Uterus (tissue), 3 donors: ENCODE measurements at regions not wholly inside any gene's neighbourhood (a gene's known extent, or its start where the extent isn't known, plus 50 kb on each side); places are given as distances from the start of the nearest gene placed in this dataset.

Experiments used
- DNase-seq, 2 donors: peaks; one replicate each; pipeline ENCODE4 v3.0.0-alpha.2; 2019 to 2020
- H3K27ac ChIP-seq, 2 donors: fragments of 200-600 bp; sonication (generic); 1 replicate in 1 of 2; 2 replicates in 1 of 2; pipeline ENCODE4 v1.5.1; 2016 to 2018
- H3K27me3 ChIP-seq, 2 donors: fragments of 200-600 bp; sonication (generic); one replicate each; pipeline ENCODE4 v1.5.1; 2018 to 2019; ENCODE audit warnings: control low read depth in 1 of 2
- H3K36me3 ChIP-seq, 2 donors: fragments of 200-600 bp; sonication (generic); one replicate each; pipeline ENCODE4 v1.5.1; 2019; ENCODE audit warnings: control low read depth in 1 of 2
- H3K4me1 ChIP-seq, 2 donors: fragments of 200-600 bp; sonication (generic); one replicate each; pipeline ENCODE4 v1.5.1; 2018 to 2019; ENCODE audit warnings: control low read depth in 1 of 2
- H3K4me3 ChIP-seq, 2 donors: fragments of 200-600 bp; sonication (generic); 1 replicate in 1 of 2; 2 replicates in 1 of 2; pipeline ENCODE4 v1.5.1; 2018 to 2019; ENCODE audit warnings: mild to moderate bottlenecking in 1 of 2
- H3K9me3 ChIP-seq, 2 donors: fragments of 200-600 bp; sonication (generic); one replicate each; pipeline ENCODE4 v1.5.1; 2019; ENCODE audit warnings: control low read depth in 1 of 2
- POLR2A ChIP-seq, 2 donors: fragments of 450-650 bp; IDR thresholded peaks; one replicate each; pipeline ENCODE4 v1.6.1; 2016; ENCODE audit warnings: antibody characterized with exemption in 2 of 2, mild to moderate bottlenecking in 1 of 2, moderate library complexity in 1 of 2
- intact Hi-C: fragments of 100-400 bp; cut with DNase I; formaldehyde crosslinking; loops from one replicate; pipeline ENCODE4 v1.15.1; 2023; ENCODE audit warnings: low total_unique reads
- TF ChIP-seq, protein P1 (sequence below), 4 experiments: fragments of 200-600 bp in 2 of 4; fragments of 450-650 bp in 2 of 4; sonication (generic) in 2 of 4; IDR thresholded peaks; one replicate each; pipeline ENCODE4 v1.5.1; 2016 to 2019; ENCODE audit warnings: antibody characterized with exemption in 4 of 4, mild to moderate bottlenecking in 2 of 4, moderate library complexity in 1 of 4
- donor health status: DM: yes; HTN: yes; CAD: no.

DNA sequence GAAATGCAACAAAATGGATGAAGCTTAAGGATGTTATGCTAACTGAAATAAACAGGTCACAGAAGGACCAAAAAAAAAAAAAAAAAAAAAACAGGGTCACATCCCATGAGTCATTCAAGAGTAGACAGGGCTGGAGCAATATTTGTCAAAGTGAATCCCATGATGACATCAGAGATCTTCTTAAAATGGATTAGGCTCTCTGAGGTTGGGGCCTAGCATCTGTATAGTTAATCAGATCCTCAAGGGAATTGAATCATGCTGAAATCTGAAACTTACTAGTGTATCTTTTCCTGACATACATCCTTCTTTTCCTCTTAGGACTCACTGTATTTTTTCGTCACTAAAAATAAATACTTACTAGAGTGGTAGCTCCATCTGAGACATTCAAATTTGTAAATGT is 380.6 kb upstream of the NXPH2 start:
- no peaks in the 10 kb centered on the region for H3K4me1 ChIP-seq
- H3K36me3 ChIP-seq = no peaks in the 10 kb centered on the region
- DNase-seq = no peak

DNA sequence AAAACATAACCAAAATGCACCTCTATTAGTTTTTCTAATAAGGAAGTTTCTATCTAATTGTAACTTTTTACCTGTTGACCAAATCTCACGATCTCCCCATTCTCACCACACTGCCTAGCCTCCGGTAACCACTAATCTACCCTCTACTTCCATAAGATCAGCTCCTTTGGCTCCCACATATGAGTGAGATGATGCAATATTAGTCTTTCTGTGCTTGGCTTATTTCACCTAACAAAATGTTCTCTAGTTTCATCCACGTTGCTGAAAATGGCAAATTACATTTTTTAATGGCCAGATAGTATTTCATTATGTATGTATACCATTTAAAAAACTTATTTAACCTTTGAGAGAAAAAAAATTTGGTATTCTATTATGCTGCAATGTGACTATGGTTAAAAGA is 379.0 kb upstream of the NXPH2 start:
- Histone ChIP-seq H3K27me3 (no peaks in the 10 kb centered on the region), H3K4me3 (no peak overlapping the region), H3K36me3 (no peaks in the 10 kb centered on the region), H3K9me3 (no peaks in the 10 kb centered on the region), H3K27ac (no peak overlapping the region), H3K4me1 (no peaks in the 10 kb centered on the region)
- no peak for TF ChIP-seq POLR2A (IDR thresholded peaks at IDR 0.05)
- TF ChIP-seq, protein P1, sequence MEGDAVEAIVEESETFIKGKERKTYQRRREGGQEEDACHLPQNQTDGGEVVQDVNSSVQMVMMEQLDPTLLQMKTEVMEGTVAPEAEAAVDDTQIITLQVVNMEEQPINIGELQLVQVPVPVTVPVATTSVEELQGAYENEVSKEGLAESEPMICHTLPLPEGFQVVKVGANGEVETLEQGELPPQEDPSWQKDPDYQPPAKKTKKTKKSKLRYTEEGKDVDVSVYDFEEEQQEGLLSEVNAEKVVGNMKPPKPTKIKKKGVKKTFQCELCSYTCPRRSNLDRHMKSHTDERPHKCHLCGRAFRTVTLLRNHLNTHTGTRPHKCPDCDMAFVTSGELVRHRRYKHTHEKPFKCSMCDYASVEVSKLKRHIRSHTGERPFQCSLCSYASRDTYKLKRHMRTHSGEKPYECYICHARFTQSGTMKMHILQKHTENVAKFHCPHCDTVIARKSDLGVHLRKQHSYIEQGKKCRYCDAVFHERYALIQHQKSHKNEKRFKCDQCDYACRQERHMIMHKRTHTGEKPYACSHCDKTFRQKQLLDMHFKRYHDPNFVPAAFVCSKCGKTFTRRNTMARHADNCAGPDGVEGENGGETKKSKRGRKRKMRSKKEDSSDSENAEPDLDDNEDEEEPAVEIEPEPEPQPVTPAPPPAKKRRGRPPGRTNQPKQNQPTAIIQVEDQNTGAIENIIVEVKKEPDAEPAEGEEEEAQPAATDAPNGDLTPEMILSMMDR (IDR thresholded peaks at IDR 0.05) = no peak
- intact Hi-C loops = no loop called here
- no peak for DNase-seq

More for the DNA sequence above, 380.6 kb upstream of the NXPH2 start:
- TF ChIP-seq POLR2A (IDR thresholded peaks at IDR 0.05) = no peak
- TF ChIP-seq, protein P1 (IDR thresholded peaks at IDR 0.05) = no peak
- Histone ChIP-seq H3K27me3 (no peaks in the 10 kb centered on the region), H3K27ac (no peak overlapping the region), H3K9me3 (no peaks in the 10 kb centered on the region), H3K4me3 (no peak overlapping the region)
- intact Hi-C loops = no loop called here

DNA sequence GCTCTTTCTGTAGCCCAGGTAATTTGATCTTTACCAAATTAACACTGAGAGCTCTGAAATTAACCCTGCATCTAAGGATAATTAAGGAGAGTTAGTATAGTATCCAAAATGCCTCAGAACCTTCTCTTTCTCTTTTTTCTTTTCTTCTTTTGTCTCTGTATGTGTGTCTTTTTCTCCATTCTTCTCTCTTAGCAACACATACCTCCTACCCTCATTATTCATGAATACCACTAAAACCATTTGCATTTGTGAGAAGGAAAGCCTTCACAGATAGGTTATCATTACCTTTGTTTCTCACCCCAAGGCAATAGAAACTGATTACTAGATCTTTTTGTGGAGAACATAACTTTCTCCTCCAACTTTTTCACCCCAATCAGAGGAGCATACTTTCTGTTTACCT is 376.5 kb upstream of the NXPH2 start:
- Histone ChIP-seq H3K27ac (no peak overlapping the region), H3K36me3 (no peaks in the 10 kb centered on the region), H3K4me3 (no peak overlapping the region), H3K4me1 (no peaks in the 10 kb centered on the region), H3K9me3 (no peaks in the 10 kb centered on the region), H3K27me3 (no peaks in the 10 kb centered on the region)
- no peak for TF ChIP-seq POLR2A (IDR thresholded peaks at IDR 0.05)
- TF ChIP-seq, protein P1 (IDR thresholded peaks at IDR 0.05) = no peak
- DNase-seq = no peak
- intact Hi-C loops = no loop called here

DNA sequence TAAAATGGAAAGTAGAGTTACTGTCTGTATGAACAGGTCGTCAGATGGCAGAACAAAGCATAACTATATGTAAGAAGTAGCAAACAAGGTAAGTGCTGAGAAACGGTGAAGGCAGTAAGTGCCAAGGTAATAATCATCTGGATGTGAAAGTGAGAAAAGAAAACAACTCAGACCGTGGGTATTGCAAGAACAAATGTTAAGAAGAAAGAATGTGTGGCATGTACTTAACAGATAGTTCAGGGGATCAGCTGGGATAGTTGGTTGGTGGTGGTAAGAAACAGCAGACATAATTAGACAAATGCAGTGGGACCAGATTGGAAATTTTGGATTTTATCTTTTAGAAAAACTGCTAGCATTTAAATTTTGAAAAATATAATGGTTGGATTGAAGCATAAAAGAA is 375.8 kb upstream of the NXPH2 start:
- DNase-seq = no peak
- no peak for TF ChIP-seq POLR2A (IDR thresholded peaks at IDR 0.05)
- TF ChIP-seq, protein P1 (IDR thresholded peaks at IDR 0.05) = no peak
- H3K4me3 ChIP-seq = no peak overlapping the region
- no peaks in the 10 kb centered on the region for H3K36me3 ChIP-seq
- H3K9me3 ChIP-seq = no peaks in the 10 kb centered on the region
- no peaks in the 10 kb centered on the region for H3K27me3 ChIP-seq
- intact Hi-C loops = no loop called here
- no peaks in the 10 kb centered on the region for H3K4me1 ChIP-seq
- H3K27ac ChIP-seq = no peak overlapping the region

DNA sequence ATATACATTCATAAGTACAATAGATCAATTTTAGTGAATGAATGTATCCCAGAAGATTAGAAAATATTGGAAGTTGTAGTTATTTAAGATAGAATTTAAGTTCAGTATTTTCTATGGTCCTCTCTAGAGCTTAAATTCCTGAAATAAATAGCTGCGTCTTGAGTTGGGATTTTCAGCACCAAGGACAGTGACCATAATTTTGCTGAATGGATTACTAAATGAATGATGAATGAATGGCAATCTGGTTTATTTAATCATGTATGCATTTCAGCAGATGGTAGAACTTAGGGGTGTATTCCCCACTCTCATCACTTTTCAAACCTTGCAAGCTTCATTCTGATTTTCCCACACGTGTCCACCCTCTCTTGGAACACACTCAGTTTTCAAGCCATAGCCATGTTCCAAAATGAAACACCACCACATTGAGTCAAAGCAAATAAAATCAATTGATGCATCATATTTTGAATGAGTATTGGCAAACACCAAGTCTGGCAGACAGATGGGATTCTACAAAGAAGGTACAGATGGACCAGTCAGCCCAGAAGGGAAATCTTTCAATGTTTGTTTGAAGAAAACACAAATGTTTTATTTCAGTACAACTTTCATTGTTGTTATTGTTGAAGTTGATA is 362.2 kb upstream of the NXPH2 start:
- H3K27ac ChIP-seq = no peak overlapping the region
- no peaks in the 10 kb centered on the region for H3K9me3 ChIP-seq
- no peaks in the 10 kb centered on the region for H3K4me1 ChIP-seq
- H3K36me3 ChIP-seq = no peaks in the 10 kb centered on the region
- no peak for DNase-seq
- intact Hi-C loops = no loop called here
- no peak overlapping the region for H3K4me3 ChIP-seq
- TF ChIP-seq, protein P1 (IDR thresholded peaks at IDR 0.05) = no peak
- TF ChIP-seq POLR2A (IDR thresholded peaks at IDR 0.05) = no peak
- H3K27me3 ChIP-seq = no peaks in the 10 kb centered on the region
